Stimulated activated CD8-positive, alpha-beta memory T cell treated with anti-CD3 and anti-CD28 coated beads, Interleukin-12 subunit alpha, Interleukin-12 subunit beta, amount 100 ng/mL, for 24 hours (primary cell): ENCODE measurements at regions not wholly inside any gene's neighbourhood (a gene's known extent, or its start where the extent isn't known, plus 50 kb on each side); places are given as distances from the start of the nearest gene placed in this dataset.

Source experiments
- DNase-seq: peaks from one replicate; pipeline ENCODE4 v3.0.0-alpha.2; 2020; ENCODE audit errors: extremely low read depth

GRCh38 chr6:167774881-167775280 is 51.8 kb upstream of the AFDN start:
- DNase-seq, result no peak

- DNase-seq, result no peak
Measured at GRCh38 chr6:167776906-167777627, 49.6 kb upstream of the AFDN start.
